Fibroblast of lung (primary cell): ENCODE measurements at regions not wholly inside any gene's neighbourhood (a gene's known extent, or its start where the extent isn't known, plus 50 kb on each side); places are given as distances from the start of the nearest gene placed in this dataset.

ENCODE experiments used
- CTCF ChIP-seq, 2 donors: IDR thresholded peaks in 1 of 2; conservative IDR thresholded peaks in 1 of 2; 1 replicate in 1 of 2; 2 replicates in 1 of 2; pipeline ENCODE4 v1.5.1; 2011 to 2012; ENCODE audit warnings: low read length in 2 of 2, control low read depth in 1 of 2, inconsistent platforms in 1 of 2, low read depth in 1 of 2, mild to moderate bottlenecking in 1 of 2
- EZH2 ChIP-seq: IDR thresholded peaks from 2 replicates; pipeline ENCODE4 v1.5.1; 2012; ENCODE audit warnings: low read length, control low read depth, mild to moderate bottlenecking; ENCODE audit errors: missing control alignments

DNA sequence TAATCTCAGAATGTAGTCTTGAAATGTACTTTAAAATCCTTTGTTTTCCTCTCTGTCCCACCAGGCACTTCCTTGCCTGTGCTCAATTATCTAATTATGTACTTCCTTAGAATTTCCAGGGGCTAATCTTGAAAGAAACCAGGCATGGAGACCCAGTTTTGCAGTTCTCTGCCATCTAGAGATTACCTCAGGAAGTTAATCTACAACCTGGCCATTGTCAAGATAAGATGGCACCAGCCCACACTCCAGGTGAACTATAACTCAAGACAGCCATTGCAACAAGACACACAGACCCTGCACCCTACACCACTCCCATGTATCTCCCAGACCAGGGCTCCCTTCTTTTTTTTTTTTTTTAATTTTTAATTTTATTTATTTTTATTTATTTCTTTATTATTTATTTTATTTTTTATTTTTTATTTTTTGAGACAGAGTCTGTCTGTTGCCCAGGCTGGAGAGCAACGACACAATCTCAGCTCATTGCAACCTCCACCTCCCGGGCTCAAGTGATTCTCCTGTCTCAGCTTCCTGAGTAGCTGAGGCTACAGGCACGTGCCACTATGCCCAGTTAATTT lies 85.9 kb upstream of the TRIM24 start:
- no peak for TF ChIP-seq CTCF (conservative IDR thresholded peaks at IDR 0.05 in 1 of 2, IDR thresholded peaks at IDR 0.05 in 1 of 2; ENCODE audit: low read depth in 1 of 2, low read length in 2 of 2)
- no peak for TF ChIP-seq EZH2
